CD14-positive monocyte (primary cell): ENCODE measurements at regions not wholly inside any gene's neighbourhood (a gene's known extent, or its start where the extent isn't known, plus 50 kb on each side); places are given as distances from the start of the nearest gene placed in this dataset.

Experiments used
- DNase-seq, 3 donors: peaks; one replicate each; pipeline ENCODE4 v3.0.0-alpha.2; 2011 to 2022
- H2AFZ ChIP-seq: 2 replicates; pipeline ENCODE4 v1.6.0; 2012; ENCODE audit warnings: mild to moderate bottlenecking, low read depth, low read length, inconsistent platforms; ENCODE audit not compliant: insufficient read depth, poor library complexity, severe bottlenecking
- H3K27ac ChIP-seq, 2 donors: 1 replicate in 1 of 2; 2 replicates in 1 of 2; pipeline ENCODE4 v1.5.1; 2012 to 2013; ENCODE audit warnings: low read length in 2 of 2, control low read depth in 1 of 2, inconsistent platforms in 1 of 2, low read depth in 1 of 2, mild to moderate bottlenecking in 1 of 2
- H3K27me3 ChIP-seq, 2 donors: one replicate each; pipeline versions ENCODE4 v1.6.0 to v1.6.1; 2011 to 2013; ENCODE audit warnings: low read length in 2 of 2; ENCODE audit not compliant: control insufficient read depth in 2 of 2, insufficient read depth in 2 of 2
- H3K36me3 ChIP-seq, 2 donors: replicated peaks in 1 of 2; 1 replicate in 1 of 2; 2 replicates in 1 of 2; pipeline versions ENCODE4 v1.5.1 to v1.6.1; 2012 to 2013; ENCODE audit warnings: low read length in 2 of 2, control low read depth in 1 of 2, inconsistent platforms in 1 of 2, mild to moderate bottlenecking in 1 of 2; ENCODE audit not compliant: insufficient read depth in 2 of 2, control insufficient read depth in 1 of 2
- H3K4me1 ChIP-seq, 2 donors: 1 replicate in 1 of 2; 2 replicates in 1 of 2; pipeline versions ENCODE4 v1.5.1 to v1.6.1; 2012 to 2013; ENCODE audit warnings: low read length in 2 of 2, control low read depth in 1 of 2, inconsistent platforms in 1 of 2, mild to moderate bottlenecking in 1 of 2, moderate library complexity in 1 of 2; ENCODE audit not compliant: insufficient read depth in 2 of 2, control insufficient read depth in 1 of 2
- H3K4me2 ChIP-seq: replicated peaks from 2 replicates; pipeline ENCODE3; 2012; ENCODE audit warnings: low read length, moderate library complexity, mild to moderate bottlenecking; ENCODE audit not compliant: poor library complexity, severe bottlenecking; ENCODE audit errors: extremely low read depth
- H3K4me3 ChIP-seq, 3 experiments: fragments of 200-600 bp in 1 of 3; sonication (generic) in 1 of 3; replicated peaks in 1 of 3; 1 replicate in 2 of 3; 2 replicates in 1 of 3; pipeline ENCODE4 v1.5.1; 2011 to 2013; ENCODE audit warnings: low read length in 3 of 3, mild to moderate bottlenecking in 3 of 3, control low read depth in 2 of 3, low read depth in 2 of 3, inconsistent platforms in 1 of 3, moderate library complexity in 1 of 3
- H3K79me2 ChIP-seq: 2 replicates; pipeline ENCODE4 v1.6.0; 2012; ENCODE audit warnings: mild to moderate bottlenecking, control low read depth, inconsistent platforms, low read length, moderate library complexity; ENCODE audit not compliant: insufficient read depth
- H3K9ac ChIP-seq: 2 replicates; pipeline ENCODE4 v1.6.0; 2017; ENCODE audit warnings: low read length, mild to moderate bottlenecking; ENCODE audit not compliant: insufficient read depth, poor library complexity, severe bottlenecking
- H3K9me3 ChIP-seq, 2 donors: replicated peaks in 1 of 2; 1 replicate in 1 of 2; 2 replicates in 1 of 2; pipeline versions ENCODE4 v1.5.1 to v1.6.1; 2012 to 2013; ENCODE audit warnings: low read length in 2 of 2, control low read depth in 1 of 2; ENCODE audit not compliant: control insufficient read depth in 1 of 2, insufficient read depth in 1 of 2
- H4K20me1 ChIP-seq: 2 replicates; pipeline ENCODE4 v1.6.0; 2012; ENCODE audit warnings: mild to moderate bottlenecking, low read length, control low read depth, moderate library complexity; ENCODE audit not compliant: insufficient read depth
- H3K27ac Mint-ChIP-seq, 7 donors: one replicate each; pipeline ENCODE4 v1.8.0; 2020; ENCODE audit warnings: mild to moderate bottlenecking in 7 of 7, mixed read lengths in 7 of 7, moderate library complexity in 6 of 7, inconsistent platforms in 2 of 7
- H3K27me3 Mint-ChIP-seq, 3 donors: one replicate each; pipeline ENCODE4 v1.8.0; 2021 to 2022; ENCODE audit warnings: low read depth in 3 of 3, mild to moderate bottlenecking in 3 of 3, mixed read lengths in 3 of 3, moderate library complexity in 3 of 3, inconsistent platforms in 1 of 3
- H3K36me3 Mint-ChIP-seq, 2 donors: one replicate each; pipeline ENCODE4 v1.8.0; 2020; ENCODE audit warnings: mixed read lengths in 2 of 2, inconsistent platforms in 1 of 2, mild to moderate bottlenecking in 1 of 2
- H3K4me1 Mint-ChIP-seq: one replicate; pipeline ENCODE4 v1.8.0; 2020; ENCODE audit warnings: mild to moderate bottlenecking, mixed read lengths
- H3K4me3 Mint-ChIP-seq, 2 donors: one replicate each; pipeline ENCODE4 v1.8.0; 2020; ENCODE audit warnings: mild to moderate bottlenecking in 2 of 2, mixed read lengths in 2 of 2, moderate library complexity in 1 of 2
- H3K9me3 Mint-ChIP-seq, 7 donors: one replicate each; pipeline ENCODE4 v1.8.0; 2020 to 2022; ENCODE audit warnings: mixed read lengths in 7 of 7, mild to moderate bottlenecking in 6 of 7, moderate library complexity in 6 of 7, inconsistent platforms in 2 of 7
- CTCF ChIP-seq: fragments of 200-600 bp; IDR thresholded peaks from one replicate; pipeline ENCODE4 v1.8.0; 2022; ENCODE audit warnings: antibody characterized with exemption, mild to moderate bottlenecking
- WGBS: methylation state at CpG from one replicate; pipeline ENCODE4 v1.1.5; 2013; ENCODE audit warnings: missing lambda C conversion rate; ENCODE audit not compliant: insufficient coverage; 5-methylcytosine and 5-hydroxymethylcytosine counted together
- intact Hi-C, 2 donors: fragments of 100-400 bp; cut with micrococcal nuclease; formaldehyde crosslinking; loops; one replicate each; pipeline versions ENCODE4 v1.15.0 to v1.15.1; 2023

- H3K27ac Mint-ChIP-seq, result peak overlapping the region; percentile 59 to 89 (median 75)
- peaks cover 24% of the 10 kb centered on the region for H3K4me1 Mint-ChIP-seq
- intact Hi-C loops, result no loop called here
- H3K9me3 Mint-ChIP-seq, result peaks cover 0 to 7% (median 1%) of the 10 kb centered on the region in 7 donors
- peak overlapping the region; percentile 64 to 78 for H3K27ac ChIP-seq
- peak overlapping the region; percentile 73 for H2AFZ ChIP-seq
- peaks cover 17 to 22% of the 10 kb centered on the region in 2 donors for H3K4me1 ChIP-seq
- H3K9ac ChIP-seq, result peak overlapping the region; percentile 30
- H3K4me3 ChIP-seq, result peak overlapping the region in 1 of 3 experiments; percentile 52
- DNase-seq, result peak; percentile 30 to 51 (median 33)
- H3K4me3 Mint-ChIP-seq, result peak overlapping the region in 1 of 2 donors; percentile 41
- no peaks in the 10 kb centered on the region for H3K36me3 Mint-ChIP-seq
- no peaks in the 10 kb centered on the region for H4K20me1 ChIP-seq
- no peaks in the 10 kb centered on the region for H3K36me3 ChIP-seq
- peaks cover 0 to 4% (median 4%) of the 10 kb centered on the region in 3 donors for H3K27me3 Mint-ChIP-seq
- H3K79me2 ChIP-seq, result no peaks in the 10 kb centered on the region
- 58% methylated on average over 2 of the region's 4 CpGs for WGBS
- no peak for TF ChIP-seq CTCF
- no peaks in the 10 kb centered on the region for H3K9me3 ChIP-seq
- H3K4me2 ChIP-seq, result peak overlapping the region; percentile 60
- H3K27me3 ChIP-seq, result no peaks in the 10 kb centered on the region
These were observed 152.7 kb downstream of the SKIDA1 start for GRCh38 chr10:21372651-21373410.

GRCh38 chr10:21369697-21370096, 155.8 kb downstream of the SKIDA1 start:
- TF ChIP-seq CTCF, result no peak
- Mint-ChIP-seq H3K27me3 (peaks cover 0 to 6% (median 6%) of the 10 kb centered on the region in 3 donors), H3K9me3 (peaks cover 0 to 7% (median 1%) of the 10 kb centered on the region in 7 donors), H3K4me1 (peaks cover 25% of the 10 kb centered on the region), H3K27ac (no peak overlapping the region), H3K36me3 (no peaks in the 10 kb centered on the region), H3K4me3 (no peak overlapping the region)
- no peak for DNase-seq
- H4K20me1 ChIP-seq, result no peaks in the 10 kb centered on the region
- no peaks in the 10 kb centered on the region for H3K36me3 ChIP-seq
- no peak overlapping the region for H3K9ac ChIP-seq
- intact Hi-C loops, result no loop called here
- no CpG with 5 or more reads among the region's 2 CpGs for WGBS
- no peaks in the 10 kb centered on the region for H3K79me2 ChIP-seq
- H3K4me3 ChIP-seq, result no peak overlapping the region
- no peak overlapping the region for H3K27ac ChIP-seq
- H3K4me2 ChIP-seq, result no peak overlapping the region
- H3K27me3 ChIP-seq, result no peaks in the 10 kb centered on the region
- H3K9me3 ChIP-seq, result no peaks in the 10 kb centered on the region
- peaks cover 17 to 22% of the 10 kb centered on the region in 2 donors for H3K4me1 ChIP-seq
- peak overlapping the region; percentile 53 for H2AFZ ChIP-seq
